ENCODE measurements at regions not wholly inside any gene's neighbourhood (a gene's known extent, or its start where the extent isn't known, plus 50 kb on each side); places are given as distances from the start of the nearest gene placed in this dataset.

GRCh38 chr12:30507576-30507975 lies 188.1 kb downstream of the IPO8 start:
- DNase-seq (ENCODE audit: low read depth) = no peak
- no peak for TF ChIP-seq CTCF (IDR thresholded peaks at IDR 0.05; ENCODE audit: control insufficient read depth, extremely low read depth, insufficient read depth)
- H3K4me3 ChIP-seq (ENCODE audit: low read depth, low read length) = no peak overlapping the region

GRCh38 chr12:30506411-30506810 lies 189.3 kb downstream of the IPO8 start:
- no peak for TF ChIP-seq CTCF (IDR thresholded peaks at IDR 0.05; ENCODE audit: control insufficient read depth, extremely low read depth, insufficient read depth)

GRCh38 chr12:30501718-30502117 lies 194.0 kb downstream of the IPO8 start:
- peak; percentile 54 for DNase-seq (ENCODE audit: low read depth)
- H3K4me3 ChIP-seq (ENCODE audit: low read depth, low read length) = no peak overlapping the region
- TF ChIP-seq CTCF (IDR thresholded peaks at IDR 0.05; ENCODE audit: control insufficient read depth, extremely low read depth, insufficient read depth) = no peak

More at GRCh38 chr12:30506411-30506810, 189.3 kb downstream of the IPO8 start:
- DNase-seq (ENCODE audit: low read depth) = no peak
- H3K4me3 ChIP-seq (ENCODE audit: low read depth, low read length) = no peak overlapping the region

GRCh38 chr12:30500532-30500931 lies 195.1 kb downstream of the IPO8 start:
- TF ChIP-seq CTCF (IDR thresholded peaks at IDR 0.05; ENCODE audit: control insufficient read depth, extremely low read depth, insufficient read depth) = no peak
- DNase-seq (ENCODE audit: low read depth) = no peak
- no peak overlapping the region for H3K4me3 ChIP-seq (ENCODE audit: low read depth, low read length)

- no peak for DNase-seq (ENCODE audit: low read depth)
- H3K4me3 ChIP-seq (ENCODE audit: low read depth, low read length) = no peak overlapping the region
- TF ChIP-seq CTCF (IDR thresholded peaks at IDR 0.05; ENCODE audit: control insufficient read depth, extremely low read depth, insufficient read depth) = no peak
Observed at GRCh38 chr12:30485230-30485890, 210.3 kb downstream of the IPO8 start.

- TF ChIP-seq CTCF (IDR thresholded peaks at IDR 0.05; ENCODE audit: control insufficient read depth, extremely low read depth, insufficient read depth) = no peak
- no peak for DNase-seq (ENCODE audit: low read depth)
- H3K4me3 ChIP-seq (ENCODE audit: low read depth, low read length) = no peak overlapping the region
Observed at GRCh38 chr12:30484658-30485057, 211.0 kb downstream of the IPO8 start.

- no peak overlapping the region for H3K4me3 ChIP-seq (ENCODE audit: low read depth, low read length)
- TF ChIP-seq CTCF (IDR thresholded peaks at IDR 0.05; ENCODE audit: control insufficient read depth, extremely low read depth, insufficient read depth) = no peak
- no peak for DNase-seq (ENCODE audit: low read depth)
Observed at GRCh38 chr12:30482650-30483049, 213.0 kb downstream of the IPO8 start.

Measured in LNCaP clone FGC (cell line).